Cardiac septum (tissue), 1 donor: ENCODE measurements at regions not wholly inside any gene's neighbourhood (a gene's known extent, or its start where the extent isn't known, plus 50 kb on each side); places are given as distances from the start of the nearest gene placed in this dataset.
"Not testable (repeated sequence)": the region's sequence is repeated elsewhere in the genome, so short reads cannot be mapped to it uniquely, and the experiment has no call there.

Source experiments
- DNase-seq: peaks from one replicate; pipeline ENCODE4 v3.0.0-alpha.2; 2020; ENCODE audit warnings: low spot score
- intact Hi-C: fragments of 100-400 bp; cut with DNase I; formaldehyde crosslinking; loops from one replicate; pipeline ENCODE4 v1.14.0; 2022
- donor health status: DM: no; HTN: no; CAD: no.

- intact Hi-C loops: no loop called here
- no peak for DNase-seq
Measured at GRCh38 chr1:163628034-163628773, 306.4 kb downstream of the NUF2 start.

- intact Hi-C loops: loop anchor here (5.0 kb wide), 1 partner anchor 820 kb away; no protein-coding TSS in a partner anchor
- DNase-seq: no peak
Measured at GRCh38 chr1:163632269-163632668, 310.5 kb downstream of the NUF2 start.

GRCh38 chr1:163633366-163633765 lies 311.6 kb downstream of the NUF2 start:
- intact Hi-C loops: loop anchor here (5.0 kb wide), 1 partner anchor 819 kb away; no protein-coding TSS in a partner anchor
- DNase-seq: no peak

- intact Hi-C loops: not testable (repeated sequence)
Measured at GRCh38 chr1:163645676-163646075, 323.9 kb downstream of the NUF2 start.

GRCh38 chr1:163650624-163651023 lies 328.9 kb downstream of the NUF2 start:
- DNase-seq: no peak
- intact Hi-C loops: no loop called here

More at GRCh38 chr1:163645676-163646075, 323.9 kb downstream of the NUF2 start:
- DNase-seq: not testable (repeated sequence)

- intact Hi-C loops: no loop called here
- DNase-seq: no peak
Measured at GRCh38 chr1:163652441-163652840, 330.7 kb downstream of the NUF2 start.

GRCh38 chr1:163655565-163655964 lies 333.8 kb downstream of the NUF2 start:
- intact Hi-C loops: no loop called here
- no peak for DNase-seq

GRCh38 chr1:163656095-163656759 lies 334.5 kb downstream of the NUF2 start:
- DNase-seq: no peak
- intact Hi-C loops: no loop called here

- no peak for DNase-seq
- intact Hi-C loops: no loop called here
Measured at GRCh38 chr1:163657719-163658118, 336.0 kb downstream of the NUF2 start.

GRCh38 chr1:163661391-163661790 lies 339.6 kb downstream of the NUF2 start:
- DNase-seq: no peak
- intact Hi-C loops: no loop called here

GRCh38 chr1:163664671-163665335 lies 343.0 kb downstream of the NUF2 start:
- no peak for DNase-seq
- intact Hi-C loops: no loop called here

GRCh38 chr1:163668472-163668871 lies 346.7 kb downstream of the NUF2 start:
- intact Hi-C loops: no loop called here
- DNase-seq: no peak

GRCh38 chr1:163670989-163671757 lies 349.4 kb downstream of the NUF2 start:
- intact Hi-C loops: no loop called here
- no peak for DNase-seq

- DNase-seq: no peak
- intact Hi-C loops: no loop called here
Measured at GRCh38 chr1:163672976-163673758, 351.4 kb downstream of the NUF2 start.

- intact Hi-C loops: no loop called here
- DNase-seq: no peak
Measured at GRCh38 chr1:163673759-163674151, 352.0 kb downstream of the NUF2 start.

- no peak for DNase-seq
- intact Hi-C loops: no loop called here
Measured at GRCh38 chr1:163674236-163674635, 352.5 kb downstream of the NUF2 start.

- DNase-seq: no peak
- intact Hi-C loops: no loop called here
Measured at GRCh38 chr1:163684785-163685184, 363.0 kb downstream of the NUF2 start.

- DNase-seq: no peak
- intact Hi-C loops: no loop called here
Measured at GRCh38 chr1:163692266-163692665, 370.5 kb downstream of the NUF2 start.

- intact Hi-C loops: no loop called here
- no peak for DNase-seq
Measured at GRCh38 chr1:163697137-163697536, 375.4 kb downstream of the NUF2 start.
